GM23338 (cell line): ENCODE measurements at regions not wholly inside any gene's neighbourhood (a gene's known extent, or its start where the extent isn't known, plus 50 kb on each side); places are given as distances from the start of the nearest gene placed in this dataset.

Source experiments
- ATAC-seq: fragments of 200-7000 bp; cut with Tn5 transposase; 3 replicates; pipeline ENCODE4 v1.9.1; 2020
- DNase-seq: peaks from one replicate; pipeline ENCODE4 v3.0.0-alpha.2; 2015; ENCODE audit warnings: low spot score
- H2AFZ ChIP-seq: fragments of 200-600 bp; sonication (generic); 2 replicates; pipeline ENCODE4 v1.8.0; 2016; ENCODE audit warnings: antibody characterized with exemption, mild to moderate bottlenecking, moderate library complexity
- H3F3A ChIP-seq: fragments of 200-600 bp; sonication (generic); replicated peaks from 2 replicates; pipeline ENCODE4 v1.8.0; 2017; ENCODE audit warnings: antibody characterized with exemption, mixed run types, low read depth
- H3K27ac ChIP-seq: fragments of 200-600 bp; sonication (generic); 2 replicates; pipeline ENCODE4 v1.6.1; 2016; ENCODE audit warnings: low read depth
- H3K27me3 ChIP-seq: fragments of 200-600 bp; sonication (generic); 2 replicates; pipeline ENCODE4 v1.8.0; 2016; ENCODE audit warnings: mild to moderate bottlenecking, mixed run types, moderate library complexity; ENCODE audit not compliant: insufficient read depth
- H3K36me3 ChIP-seq: fragments of 200-600 bp; sonication (generic); 2 replicates; pipeline ENCODE4 v1.8.0; 2016; ENCODE audit warnings: mild to moderate bottlenecking; ENCODE audit not compliant: insufficient read depth
- H3K4me1 ChIP-seq: fragments of 200-600 bp; sonication (generic); 2 replicates; pipeline ENCODE4 v1.8.0; 2016; ENCODE audit warnings: mild to moderate bottlenecking, moderate library complexity; ENCODE audit not compliant: insufficient read depth
- H3K4me2 ChIP-seq: fragments of 200-600 bp; sonication (generic); 2 replicates; pipeline ENCODE4 v1.7.1; 2017; ENCODE audit warnings: mixed run types
- H3K4me3 ChIP-seq: fragments of 200-600 bp; sonication (generic); 2 replicates; pipeline ENCODE4 v1.6.1; 2016; ENCODE audit warnings: mixed run types
- H3K79me2 ChIP-seq: fragments of 200-600 bp; sonication (generic); replicated peaks from 2 replicates; pipeline ENCODE4 v1.8.0; 2017; ENCODE audit warnings: mild to moderate bottlenecking; ENCODE audit not compliant: insufficient read depth
- H3K9me2 ChIP-seq: fragments of 200-600 bp; sonication (generic); 2 replicates; pipeline ENCODE4 v1.8.0; 2017; ENCODE audit not compliant: insufficient read depth
- H4K20me1 ChIP-seq: fragments of 200-600 bp; sonication (generic); replicated peaks from 2 replicates; pipeline ENCODE4 v1.8.0; 2017; ENCODE audit warnings: mild to moderate bottlenecking; ENCODE audit not compliant: insufficient read depth
- H3K27ac Mint-ChIP-seq: 2 replicates; pipeline ENCODE4 v1.8.0; 2020; ENCODE audit warnings: inconsistent platforms, mild to moderate bottlenecking, moderate library complexity, mixed read lengths
- H3K27me3 Mint-ChIP-seq: 3 replicates; pipeline ENCODE4 v1.8.0; 2022; ENCODE audit warnings: low read depth, mild to moderate bottlenecking, moderate library complexity, mixed read lengths, inconsistent platforms; ENCODE audit not compliant: insufficient read depth, poor library complexity
- H3K36me3 Mint-ChIP-seq: 3 replicates; pipeline ENCODE4 v1.8.0; 2021; ENCODE audit warnings: low read depth, mild to moderate bottlenecking, inconsistent platforms, moderate library complexity, mixed read lengths
- H3K4me1 Mint-ChIP-seq: 3 replicates; pipeline ENCODE4 v1.8.0; 2020; ENCODE audit warnings: mild to moderate bottlenecking, inconsistent platforms, mixed read lengths
- H3K4me3 Mint-ChIP-seq: 3 replicates; pipeline ENCODE4 v1.8.0; 2021; ENCODE audit warnings: moderate library complexity, mild to moderate bottlenecking, inconsistent platforms, mixed read lengths
- H3K9me3 Mint-ChIP-seq: 3 replicates; pipeline ENCODE4 v1.8.0; 2020; ENCODE audit warnings: moderate library complexity, mild to moderate bottlenecking, inconsistent platforms, mixed read lengths
- TF ChIP-seq, protein P1 (sequence below), 2 experiments: fragments of 200-600 bp in 1 of 2; sonication (generic) in 1 of 2; conservative IDR thresholded peaks; 2 replicates each; pipeline versions ENCODE4 v1.5.1 to v1.6.1; 2016 to 2017; ENCODE audit warnings: antibody characterized with exemption in 2 of 2, low read depth in 2 of 2, mild to moderate bottlenecking in 2 of 2, moderate library complexity in 1 of 2
- TF ChIP-seq, protein P2 (sequence below): fragments of 250-450 bp; sonication (Bioruptor Pico); IDR thresholded peaks from 2 replicates; pipeline ENCODE4 v1.5.0; 2020; ENCODE audit warnings: mild to moderate bottlenecking, moderate library complexity

GRCh38 chr10:125370578-125370977, 210.2 kb upstream of the CTBP2 start:
- H3K4me1 ChIP-seq = peaks cover 5% of the 10 kb centered on the region; the same call in 1 of the 2 replicates
- no peaks in the 10 kb centered on the region for H3F3A ChIP-seq
- no peaks in the 10 kb centered on the region for H3K9me3 Mint-ChIP-seq
- H3K4me1 Mint-ChIP-seq = peaks cover 8% of the 10 kb centered on the region
- TF ChIP-seq, protein P1, sequence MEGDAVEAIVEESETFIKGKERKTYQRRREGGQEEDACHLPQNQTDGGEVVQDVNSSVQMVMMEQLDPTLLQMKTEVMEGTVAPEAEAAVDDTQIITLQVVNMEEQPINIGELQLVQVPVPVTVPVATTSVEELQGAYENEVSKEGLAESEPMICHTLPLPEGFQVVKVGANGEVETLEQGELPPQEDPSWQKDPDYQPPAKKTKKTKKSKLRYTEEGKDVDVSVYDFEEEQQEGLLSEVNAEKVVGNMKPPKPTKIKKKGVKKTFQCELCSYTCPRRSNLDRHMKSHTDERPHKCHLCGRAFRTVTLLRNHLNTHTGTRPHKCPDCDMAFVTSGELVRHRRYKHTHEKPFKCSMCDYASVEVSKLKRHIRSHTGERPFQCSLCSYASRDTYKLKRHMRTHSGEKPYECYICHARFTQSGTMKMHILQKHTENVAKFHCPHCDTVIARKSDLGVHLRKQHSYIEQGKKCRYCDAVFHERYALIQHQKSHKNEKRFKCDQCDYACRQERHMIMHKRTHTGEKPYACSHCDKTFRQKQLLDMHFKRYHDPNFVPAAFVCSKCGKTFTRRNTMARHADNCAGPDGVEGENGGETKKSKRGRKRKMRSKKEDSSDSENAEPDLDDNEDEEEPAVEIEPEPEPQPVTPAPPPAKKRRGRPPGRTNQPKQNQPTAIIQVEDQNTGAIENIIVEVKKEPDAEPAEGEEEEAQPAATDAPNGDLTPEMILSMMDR (conservative IDR thresholded peaks at IDR 0.05; ENCODE audit: low read depth in 2 of 2) = peak; percentile 74 to 89
- TF ChIP-seq, protein P2, sequence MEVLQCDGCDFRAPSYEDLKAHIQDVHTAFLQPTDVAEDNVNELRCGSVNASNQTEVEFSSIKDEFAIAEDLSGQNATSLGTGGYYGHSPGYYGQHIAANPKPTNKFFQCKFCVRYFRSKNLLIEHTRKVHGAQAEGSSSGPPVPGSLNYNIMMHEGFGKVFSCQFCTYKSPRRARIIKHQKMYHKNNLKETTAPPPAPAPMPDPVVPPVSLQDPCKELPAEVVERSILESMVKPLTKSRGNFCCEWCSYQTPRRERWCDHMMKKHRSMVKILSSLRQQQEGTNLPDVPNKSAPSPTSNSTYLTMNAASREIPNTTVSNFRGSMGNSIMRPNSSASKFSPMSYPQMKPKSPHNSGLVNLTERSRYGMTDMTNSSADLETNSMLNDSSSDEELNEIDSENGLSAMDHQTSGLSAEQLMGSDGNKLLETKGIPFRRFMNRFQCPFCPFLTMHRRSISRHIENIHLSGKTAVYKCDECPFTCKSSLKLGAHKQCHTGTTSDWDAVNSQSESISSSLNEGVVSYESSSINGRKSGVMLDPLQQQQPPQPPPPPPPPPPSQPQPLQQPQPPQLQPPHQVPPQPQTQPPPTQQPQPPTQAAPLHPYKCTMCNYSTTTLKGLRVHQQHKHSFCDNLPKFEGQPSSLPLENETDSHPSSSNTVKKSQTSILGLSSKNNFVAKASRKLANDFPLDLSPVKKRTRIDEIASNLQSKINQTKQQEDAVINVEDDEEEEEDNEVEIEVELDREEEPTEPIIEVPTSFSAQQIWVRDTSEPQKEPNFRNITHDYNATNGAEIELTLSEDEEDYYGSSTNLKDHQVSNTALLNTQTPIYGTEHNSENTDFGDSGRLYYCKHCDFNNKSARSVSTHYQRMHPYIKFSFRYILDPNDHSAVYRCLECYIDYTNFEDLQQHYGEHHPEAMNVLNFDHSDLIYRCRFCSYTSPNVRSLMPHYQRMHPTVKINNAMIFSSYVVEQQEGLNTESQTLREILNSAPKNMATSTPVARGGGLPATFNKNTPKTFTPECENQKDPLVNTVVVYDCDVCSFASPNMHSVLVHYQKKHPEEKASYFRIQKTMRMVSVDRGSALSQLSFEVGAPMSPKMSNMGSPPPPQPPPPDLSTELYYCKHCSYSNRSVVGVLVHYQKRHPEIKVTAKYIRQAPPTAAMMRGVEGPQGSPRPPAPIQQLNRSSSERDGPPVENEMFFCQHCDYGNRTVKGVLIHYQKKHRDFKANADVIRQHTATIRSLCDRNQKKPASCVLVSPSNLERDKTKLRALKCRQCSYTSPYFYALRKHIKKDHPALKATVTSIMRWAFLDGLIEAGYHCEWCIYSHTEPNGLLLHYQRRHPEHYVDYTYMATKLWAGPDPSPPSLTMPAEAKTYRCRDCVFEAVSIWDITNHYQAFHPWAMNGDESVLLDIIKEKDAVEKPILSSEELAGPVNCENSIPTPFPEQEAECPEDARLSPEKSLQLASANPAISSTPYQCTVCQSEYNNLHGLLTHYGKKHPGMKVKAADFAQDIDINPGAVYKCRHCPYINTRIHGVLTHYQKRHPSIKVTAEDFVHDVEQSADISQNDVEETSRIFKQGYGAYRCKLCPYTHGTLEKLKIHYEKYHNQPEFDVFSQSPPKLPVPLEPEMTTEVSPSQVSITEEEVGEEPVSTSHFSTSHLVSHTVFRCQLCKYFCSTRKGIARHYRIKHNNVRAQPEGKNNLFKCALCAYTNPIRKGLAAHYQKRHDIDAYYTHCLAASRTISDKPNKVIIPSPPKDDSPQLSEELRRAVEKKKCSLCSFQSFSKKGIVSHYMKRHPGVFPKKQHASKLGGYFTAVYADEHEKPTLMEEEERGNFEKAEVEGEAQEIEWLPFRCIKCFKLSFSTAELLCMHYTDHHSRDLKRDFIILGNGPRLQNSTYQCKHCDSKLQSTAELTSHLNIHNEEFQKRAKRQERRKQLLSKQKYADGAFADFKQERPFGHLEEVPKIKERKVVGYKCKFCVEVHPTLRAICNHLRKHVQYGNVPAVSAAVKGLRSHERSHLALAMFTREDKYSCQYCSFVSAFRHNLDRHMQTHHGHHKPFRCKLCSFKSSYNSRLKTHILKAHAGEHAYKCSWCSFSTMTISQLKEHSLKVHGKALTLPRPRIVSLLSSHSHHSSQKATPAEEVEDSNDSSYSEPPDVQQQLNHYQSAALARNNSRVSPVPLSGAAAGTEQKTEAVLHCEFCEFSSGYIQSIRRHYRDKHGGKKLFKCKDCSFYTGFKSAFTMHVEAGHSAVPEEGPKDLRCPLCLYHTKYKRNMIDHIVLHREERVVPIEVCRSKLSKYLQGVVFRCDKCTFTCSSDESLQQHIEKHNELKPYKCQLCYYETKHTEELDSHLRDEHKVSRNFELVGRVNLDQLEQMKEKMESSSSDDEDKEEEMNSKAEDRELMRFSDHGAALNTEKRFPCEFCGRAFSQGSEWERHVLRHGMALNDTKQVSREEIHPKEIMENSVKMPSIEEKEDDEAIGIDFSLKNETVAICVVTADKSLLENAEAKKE (CRISPR knock-in tag) = no peak
- peak overlapping the region; percentile 60; the same call in 1 of the 2 replicates for H3K4me2 ChIP-seq
- H3K79me2 ChIP-seq = no peaks in the 10 kb centered on the region
- H3K36me3 ChIP-seq = no peaks in the 10 kb centered on the region
- DNase-seq = peak; percentile 97
- H4K20me1 ChIP-seq = no peaks in the 10 kb centered on the region
- no peaks in the 10 kb centered on the region for H3K9me2 ChIP-seq
- H3K27me3 Mint-ChIP-seq = peaks cover 10% of the 10 kb centered on the region
- ATAC-seq = peak; percentile 99
- no peak overlapping the region for H3K27ac Mint-ChIP-seq
- no peaks in the 10 kb centered on the region for H3K36me3 Mint-ChIP-seq
- no peak overlapping the region for H3K27ac ChIP-seq
- peaks cover 6% of the 10 kb centered on the region; the same call in 1 of the 2 replicates for H3K27me3 ChIP-seq
- H2AFZ ChIP-seq = peak overlapping the region; percentile 93
- no peak overlapping the region for H3K4me3 Mint-ChIP-seq
- H3K4me3 ChIP-seq = peak overlapping the region; percentile 21; the same call in 1 of the 2 replicates
